ENCODE measurements at regions not wholly inside any gene's neighbourhood (a gene's known extent, or its start where the extent isn't known, plus 50 kb on each side); places are given as distances from the start of the nearest gene placed in this dataset.

DNA sequence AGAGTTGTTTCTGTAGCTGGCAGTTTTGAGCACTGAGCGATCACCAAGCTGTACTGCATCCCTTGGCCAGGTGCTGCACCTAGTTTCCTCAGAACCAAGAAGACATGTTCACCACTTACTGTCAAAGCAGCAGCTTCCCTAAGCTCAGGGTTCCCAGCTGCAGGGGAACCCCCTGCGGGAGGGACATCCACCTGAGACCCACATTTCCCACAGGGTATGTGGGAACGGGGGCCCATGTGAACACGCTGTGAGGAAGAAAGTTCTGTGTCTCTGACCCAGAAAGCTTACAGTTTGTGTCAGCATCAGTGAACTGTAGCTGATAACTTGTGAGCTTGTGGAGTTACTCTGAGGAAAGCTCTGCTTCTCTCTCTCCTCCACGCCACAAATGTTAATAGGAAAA is 436.8 kb upstream of the IGFBP3 start:
- Histone ChIP-seq H3K36me3 (ENCODE audit: insufficient read depth) (no peaks in the 10 kb centered on the region), H3K9me2 (ENCODE audit: insufficient read depth) (no peaks in the 10 kb centered on the region), H3K4me2 (no peak overlapping the region), H3F3A (replicated peaks; ENCODE audit: low read depth) (no peaks in the 10 kb centered on the region), H2AFZ (no peak overlapping the region), H3K4me1 (ENCODE audit: insufficient read depth) (no peaks in the 10 kb centered on the region), H3K4me3 (no peak overlapping the region), H3K79me2 (replicated peaks; ENCODE audit: insufficient read depth) (no peaks in the 10 kb centered on the region), H3K27ac (ENCODE audit: low read depth) (no peak overlapping the region), H4K20me1 (replicated peaks; ENCODE audit: insufficient read depth) (no peaks in the 10 kb centered on the region), H3K27me3 (ENCODE audit: insufficient read depth) (no peaks in the 10 kb centered on the region)
- H3K4me3 Mint-ChIP-seq: no peak overlapping the region
- no peaks in the 10 kb centered on the region for H3K9me3 Mint-ChIP-seq
- peaks cover 7% of the 10 kb centered on the region; the same call in 2 of the 3 replicates for H3K4me1 Mint-ChIP-seq
- ATAC-seq (no peak), DNase-seq (ENCODE audit: low spot score) (no peak)
- no peaks in the 10 kb centered on the region for H3K36me3 Mint-ChIP-seq (ENCODE audit: low read depth)
- no peaks in the 10 kb centered on the region for H3K27me3 Mint-ChIP-seq (ENCODE audit: insufficient read depth, low read depth, poor library complexity)
- TF ChIP-seq ZNF114 (CRISPR knock-in tag; IDR thresholded peaks at IDR 0.05) (no peak), EZH2 (IDR thresholded peaks at IDR 0.05; ENCODE audit: low read depth, unreplicated experiment) (no peak), JUNB (IDR thresholded peaks at IDR 0.05; ENCODE audit: unreplicated experiment) (no peak), EZH2phosphoT487 (IDR thresholded peaks at IDR 0.05; ENCODE audit: unreplicated experiment) (no peak), STAT1 (IDR thresholded peaks at IDR 0.05; ENCODE audit: unreplicated experiment) (no peak), NANOG (IDR thresholded peaks at IDR 0.05; ENCODE audit: borderline replicate concordance) (no peak), CREB1 (CRISPR knock-in tag; IDR thresholded peaks at IDR 0.05; ENCODE audit: low read depth) (no peak), POLR2AphosphoS5 (IDR thresholded peaks at IDR 0.05; ENCODE audit: low read depth) (no peak), ZNF331 (CRISPR knock-in tag; IDR thresholded peaks at IDR 0.05; ENCODE audit: low read depth) (no peak)
- TF ChIP-seq, protein P1, sequence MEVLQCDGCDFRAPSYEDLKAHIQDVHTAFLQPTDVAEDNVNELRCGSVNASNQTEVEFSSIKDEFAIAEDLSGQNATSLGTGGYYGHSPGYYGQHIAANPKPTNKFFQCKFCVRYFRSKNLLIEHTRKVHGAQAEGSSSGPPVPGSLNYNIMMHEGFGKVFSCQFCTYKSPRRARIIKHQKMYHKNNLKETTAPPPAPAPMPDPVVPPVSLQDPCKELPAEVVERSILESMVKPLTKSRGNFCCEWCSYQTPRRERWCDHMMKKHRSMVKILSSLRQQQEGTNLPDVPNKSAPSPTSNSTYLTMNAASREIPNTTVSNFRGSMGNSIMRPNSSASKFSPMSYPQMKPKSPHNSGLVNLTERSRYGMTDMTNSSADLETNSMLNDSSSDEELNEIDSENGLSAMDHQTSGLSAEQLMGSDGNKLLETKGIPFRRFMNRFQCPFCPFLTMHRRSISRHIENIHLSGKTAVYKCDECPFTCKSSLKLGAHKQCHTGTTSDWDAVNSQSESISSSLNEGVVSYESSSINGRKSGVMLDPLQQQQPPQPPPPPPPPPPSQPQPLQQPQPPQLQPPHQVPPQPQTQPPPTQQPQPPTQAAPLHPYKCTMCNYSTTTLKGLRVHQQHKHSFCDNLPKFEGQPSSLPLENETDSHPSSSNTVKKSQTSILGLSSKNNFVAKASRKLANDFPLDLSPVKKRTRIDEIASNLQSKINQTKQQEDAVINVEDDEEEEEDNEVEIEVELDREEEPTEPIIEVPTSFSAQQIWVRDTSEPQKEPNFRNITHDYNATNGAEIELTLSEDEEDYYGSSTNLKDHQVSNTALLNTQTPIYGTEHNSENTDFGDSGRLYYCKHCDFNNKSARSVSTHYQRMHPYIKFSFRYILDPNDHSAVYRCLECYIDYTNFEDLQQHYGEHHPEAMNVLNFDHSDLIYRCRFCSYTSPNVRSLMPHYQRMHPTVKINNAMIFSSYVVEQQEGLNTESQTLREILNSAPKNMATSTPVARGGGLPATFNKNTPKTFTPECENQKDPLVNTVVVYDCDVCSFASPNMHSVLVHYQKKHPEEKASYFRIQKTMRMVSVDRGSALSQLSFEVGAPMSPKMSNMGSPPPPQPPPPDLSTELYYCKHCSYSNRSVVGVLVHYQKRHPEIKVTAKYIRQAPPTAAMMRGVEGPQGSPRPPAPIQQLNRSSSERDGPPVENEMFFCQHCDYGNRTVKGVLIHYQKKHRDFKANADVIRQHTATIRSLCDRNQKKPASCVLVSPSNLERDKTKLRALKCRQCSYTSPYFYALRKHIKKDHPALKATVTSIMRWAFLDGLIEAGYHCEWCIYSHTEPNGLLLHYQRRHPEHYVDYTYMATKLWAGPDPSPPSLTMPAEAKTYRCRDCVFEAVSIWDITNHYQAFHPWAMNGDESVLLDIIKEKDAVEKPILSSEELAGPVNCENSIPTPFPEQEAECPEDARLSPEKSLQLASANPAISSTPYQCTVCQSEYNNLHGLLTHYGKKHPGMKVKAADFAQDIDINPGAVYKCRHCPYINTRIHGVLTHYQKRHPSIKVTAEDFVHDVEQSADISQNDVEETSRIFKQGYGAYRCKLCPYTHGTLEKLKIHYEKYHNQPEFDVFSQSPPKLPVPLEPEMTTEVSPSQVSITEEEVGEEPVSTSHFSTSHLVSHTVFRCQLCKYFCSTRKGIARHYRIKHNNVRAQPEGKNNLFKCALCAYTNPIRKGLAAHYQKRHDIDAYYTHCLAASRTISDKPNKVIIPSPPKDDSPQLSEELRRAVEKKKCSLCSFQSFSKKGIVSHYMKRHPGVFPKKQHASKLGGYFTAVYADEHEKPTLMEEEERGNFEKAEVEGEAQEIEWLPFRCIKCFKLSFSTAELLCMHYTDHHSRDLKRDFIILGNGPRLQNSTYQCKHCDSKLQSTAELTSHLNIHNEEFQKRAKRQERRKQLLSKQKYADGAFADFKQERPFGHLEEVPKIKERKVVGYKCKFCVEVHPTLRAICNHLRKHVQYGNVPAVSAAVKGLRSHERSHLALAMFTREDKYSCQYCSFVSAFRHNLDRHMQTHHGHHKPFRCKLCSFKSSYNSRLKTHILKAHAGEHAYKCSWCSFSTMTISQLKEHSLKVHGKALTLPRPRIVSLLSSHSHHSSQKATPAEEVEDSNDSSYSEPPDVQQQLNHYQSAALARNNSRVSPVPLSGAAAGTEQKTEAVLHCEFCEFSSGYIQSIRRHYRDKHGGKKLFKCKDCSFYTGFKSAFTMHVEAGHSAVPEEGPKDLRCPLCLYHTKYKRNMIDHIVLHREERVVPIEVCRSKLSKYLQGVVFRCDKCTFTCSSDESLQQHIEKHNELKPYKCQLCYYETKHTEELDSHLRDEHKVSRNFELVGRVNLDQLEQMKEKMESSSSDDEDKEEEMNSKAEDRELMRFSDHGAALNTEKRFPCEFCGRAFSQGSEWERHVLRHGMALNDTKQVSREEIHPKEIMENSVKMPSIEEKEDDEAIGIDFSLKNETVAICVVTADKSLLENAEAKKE (CRISPR knock-in tag; IDR thresholded peaks at IDR 0.05): no peak
- TF ChIP-seq, protein P2, sequence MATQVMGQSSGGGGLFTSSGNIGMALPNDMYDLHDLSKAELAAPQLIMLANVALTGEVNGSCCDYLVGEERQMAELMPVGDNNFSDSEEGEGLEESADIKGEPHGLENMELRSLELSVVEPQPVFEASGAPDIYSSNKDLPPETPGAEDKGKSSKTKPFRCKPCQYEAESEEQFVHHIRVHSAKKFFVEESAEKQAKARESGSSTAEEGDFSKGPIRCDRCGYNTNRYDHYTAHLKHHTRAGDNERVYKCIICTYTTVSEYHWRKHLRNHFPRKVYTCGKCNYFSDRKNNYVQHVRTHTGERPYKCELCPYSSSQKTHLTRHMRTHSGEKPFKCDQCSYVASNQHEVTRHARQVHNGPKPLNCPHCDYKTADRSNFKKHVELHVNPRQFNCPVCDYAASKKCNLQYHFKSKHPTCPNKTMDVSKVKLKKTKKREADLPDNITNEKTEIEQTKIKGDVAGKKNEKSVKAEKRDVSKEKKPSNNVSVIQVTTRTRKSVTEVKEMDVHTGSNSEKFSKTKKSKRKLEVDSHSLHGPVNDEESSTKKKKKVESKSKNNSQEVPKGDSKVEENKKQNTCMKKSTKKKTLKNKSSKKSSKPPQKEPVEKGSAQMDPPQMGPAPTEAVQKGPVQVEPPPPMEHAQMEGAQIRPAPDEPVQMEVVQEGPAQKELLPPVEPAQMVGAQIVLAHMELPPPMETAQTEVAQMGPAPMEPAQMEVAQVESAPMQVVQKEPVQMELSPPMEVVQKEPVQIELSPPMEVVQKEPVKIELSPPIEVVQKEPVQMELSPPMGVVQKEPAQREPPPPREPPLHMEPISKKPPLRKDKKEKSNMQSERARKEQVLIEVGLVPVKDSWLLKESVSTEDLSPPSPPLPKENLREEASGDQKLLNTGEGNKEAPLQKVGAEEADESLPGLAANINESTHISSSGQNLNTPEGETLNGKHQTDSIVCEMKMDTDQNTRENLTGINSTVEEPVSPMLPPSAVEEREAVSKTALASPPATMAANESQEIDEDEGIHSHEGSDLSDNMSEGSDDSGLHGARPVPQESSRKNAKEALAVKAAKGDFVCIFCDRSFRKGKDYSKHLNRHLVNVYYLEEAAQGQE (IDR thresholded peaks at IDR 0.05; ENCODE audit: unreplicated experiment): no peak
- TF ChIP-seq, protein P3, sequence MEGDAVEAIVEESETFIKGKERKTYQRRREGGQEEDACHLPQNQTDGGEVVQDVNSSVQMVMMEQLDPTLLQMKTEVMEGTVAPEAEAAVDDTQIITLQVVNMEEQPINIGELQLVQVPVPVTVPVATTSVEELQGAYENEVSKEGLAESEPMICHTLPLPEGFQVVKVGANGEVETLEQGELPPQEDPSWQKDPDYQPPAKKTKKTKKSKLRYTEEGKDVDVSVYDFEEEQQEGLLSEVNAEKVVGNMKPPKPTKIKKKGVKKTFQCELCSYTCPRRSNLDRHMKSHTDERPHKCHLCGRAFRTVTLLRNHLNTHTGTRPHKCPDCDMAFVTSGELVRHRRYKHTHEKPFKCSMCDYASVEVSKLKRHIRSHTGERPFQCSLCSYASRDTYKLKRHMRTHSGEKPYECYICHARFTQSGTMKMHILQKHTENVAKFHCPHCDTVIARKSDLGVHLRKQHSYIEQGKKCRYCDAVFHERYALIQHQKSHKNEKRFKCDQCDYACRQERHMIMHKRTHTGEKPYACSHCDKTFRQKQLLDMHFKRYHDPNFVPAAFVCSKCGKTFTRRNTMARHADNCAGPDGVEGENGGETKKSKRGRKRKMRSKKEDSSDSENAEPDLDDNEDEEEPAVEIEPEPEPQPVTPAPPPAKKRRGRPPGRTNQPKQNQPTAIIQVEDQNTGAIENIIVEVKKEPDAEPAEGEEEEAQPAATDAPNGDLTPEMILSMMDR (conservative IDR thresholded peaks at IDR 0.05; ENCODE audit: low read depth in 2 of 2): no peak
- H3K27ac Mint-ChIP-seq: no peak overlapping the region
